HG03196 (cell line): ENCODE measurements at regions not wholly inside any gene's neighbourhood (a gene's known extent, or its start where the extent isn't known, plus 50 kb on each side); places are given as distances from the start of the nearest gene placed in this dataset.

Experiments
- ATAC-seq: cut with Tn5 transposase; IDR thresholded peaks from one replicate; pipeline ENCODE4 v1.9.1; 2021; ENCODE audit not compliant: unreplicated experiment

GRCh38 chr2:111701798-111702118, 182.2 kb downstream of the ANAPC1 start:
- no peak for ATAC-seq

- ATAC-seq: no peak
Observed at GRCh38 chr2:111702119-111702803, 181.7 kb downstream of the ANAPC1 start.

- ATAC-seq: no peak
Observed at GRCh38 chr2:111702804-111703196, 181.2 kb downstream of the ANAPC1 start.

GRCh38 chr2:111703759-111704158, 180.2 kb downstream of the ANAPC1 start:
- ATAC-seq: no peak

GRCh38 chr2:111704246-111704645, 179.7 kb downstream of the ANAPC1 start:
- ATAC-seq: no peak

GRCh38 chr2:111705239-111705638, 178.8 kb downstream of the ANAPC1 start:
- peak; percentile 14 for ATAC-seq

- peak; percentile 86 for ATAC-seq
Observed at GRCh38 chr2:111705711-111706336, 178.2 kb downstream of the ANAPC1 start.

- ATAC-seq: no peak
Observed at GRCh38 chr2:111706481-111707001, 177.5 kb downstream of the ANAPC1 start.

- no peak for ATAC-seq
Observed at GRCh38 chr2:111707700-111708099, 176.3 kb downstream of the ANAPC1 start.

- no peak for ATAC-seq
Observed at GRCh38 chr2:111708476-111709180, 175.4 kb downstream of the ANAPC1 start.

- no peak for ATAC-seq
Observed at GRCh38 chr2:111709321-111709720, 174.7 kb downstream of the ANAPC1 start.

- no peak for ATAC-seq
Observed at GRCh38 chr2:111710085-111710484, 173.9 kb downstream of the ANAPC1 start.

- no peak for ATAC-seq
Observed at GRCh38 chr2:111710613-111711012, 173.4 kb downstream of the ANAPC1 start.

GRCh38 chr2:111711270-111711669, 172.7 kb downstream of the ANAPC1 start:
- no peak for ATAC-seq

- no peak for ATAC-seq
Observed at GRCh38 chr2:111712361-111712760, 171.6 kb downstream of the ANAPC1 start.

GRCh38 chr2:111712940-111713515, 171.0 kb downstream of the ANAPC1 start:
- no peak for ATAC-seq

- ATAC-seq: no peak
Observed at GRCh38 chr2:111715987-111716904, 167.7 kb downstream of the ANAPC1 start.

GRCh38 chr2:111716905-111717775, 166.9 kb downstream of the ANAPC1 start:
- ATAC-seq: no peak
